ENCODE measurements at regions not wholly inside any gene's neighbourhood (a gene's known extent, or its start where the extent isn't known, plus 50 kb on each side); places are given as distances from the start of the nearest gene placed in this dataset.
"Not testable (repeated sequence)": the region's sequence is repeated elsewhere in the genome, so short reads cannot be mapped to it uniquely, and the experiment has no call there.

- H3K9me3 ChIP-seq (ENCODE audit: low read depth, low read length); H3K27me3 ChIP-seq (ENCODE audit: insufficient read depth, low read length); H3K4me3 ChIP-seq (ENCODE audit: low read length); H3K4me1 ChIP-seq (ENCODE audit: insufficient read depth, low read length): not testable (repeated sequence)
Observed at GRCh38 chr21:32823296-32823695, 51.7 kb upstream of the PAXBP1 start.

GRCh38 chr21:32824950-32825349, 53.4 kb upstream of the PAXBP1 start:
- Histone ChIP-seq H3K9me3 (ENCODE audit: low read depth, low read length) (no peaks in the 10 kb centered on the region), H3K27me3 (ENCODE audit: insufficient read depth, low read length) (no peaks in the 10 kb centered on the region), H3K4me1 (ENCODE audit: insufficient read depth, low read length) (no peaks in the 10 kb centered on the region), H3K4me3 (ENCODE audit: low read length) (no peak overlapping the region)

GRCh38 chr21:32826329-32827167, 55.0 kb upstream of the PAXBP1 start:
- no peaks in the 10 kb centered on the region for H3K4me1 ChIP-seq (ENCODE audit: insufficient read depth, low read length)
- no peak overlapping the region for H3K4me3 ChIP-seq (ENCODE audit: low read length)
- H3K27me3 ChIP-seq (ENCODE audit: insufficient read depth, low read length), result no peaks in the 10 kb centered on the region
- H3K9me3 ChIP-seq (ENCODE audit: low read depth, low read length), result no peaks in the 10 kb centered on the region

- no peaks in the 10 kb centered on the region for H3K4me1 ChIP-seq (ENCODE audit: insufficient read depth, low read length)
- no peak overlapping the region for H3K4me3 ChIP-seq (ENCODE audit: low read length)
- no peaks in the 10 kb centered on the region for H3K9me3 ChIP-seq (ENCODE audit: low read depth, low read length)
- no peaks in the 10 kb centered on the region for H3K27me3 ChIP-seq (ENCODE audit: insufficient read depth, low read length)
Observed at GRCh38 chr21:32828908-32829307, 57.4 kb upstream of the PAXBP1 start.

- no peak overlapping the region for H3K4me3 ChIP-seq (ENCODE audit: low read length)
- H3K9me3 ChIP-seq (ENCODE audit: low read depth, low read length), result no peaks in the 10 kb centered on the region
- no peaks in the 10 kb centered on the region for H3K4me1 ChIP-seq (ENCODE audit: insufficient read depth, low read length)
- H3K27me3 ChIP-seq (ENCODE audit: insufficient read depth, low read length), result no peaks in the 10 kb centered on the region
Observed at GRCh38 chr21:32829504-32829903, 57.9 kb upstream of the PAXBP1 start.

GRCh38 chr21:32831779-32832178, 60.2 kb upstream of the PAXBP1 start:
- not testable (repeated sequence) for H3K4me1 ChIP-seq (ENCODE audit: insufficient read depth, low read length); H3K9me3 ChIP-seq (ENCODE audit: low read depth, low read length); H3K27me3 ChIP-seq (ENCODE audit: insufficient read depth, low read length); H3K4me3 ChIP-seq (ENCODE audit: low read length)

- H3K4me1 ChIP-seq (ENCODE audit: insufficient read depth, low read length), result no peaks in the 10 kb centered on the region
- H3K27me3 ChIP-seq (ENCODE audit: insufficient read depth, low read length), result peaks cover 2% of the 10 kb centered on the region
- peaks cover 7% of the 10 kb centered on the region for H3K9me3 ChIP-seq (ENCODE audit: low read depth, low read length)
- no peak overlapping the region for H3K4me3 ChIP-seq (ENCODE audit: low read length)
Observed at GRCh38 chr21:32834211-32834915, 62.8 kb upstream of the PAXBP1 start.

GRCh38 chr21:32834916-32835235, 63.3 kb upstream of the PAXBP1 start:
- Histone ChIP-seq H3K9me3 (ENCODE audit: low read depth, low read length) (peaks cover 7% of the 10 kb centered on the region), H3K4me3 (ENCODE audit: low read length) (no peak overlapping the region), H3K4me1 (ENCODE audit: insufficient read depth, low read length) (no peaks in the 10 kb centered on the region), H3K27me3 (ENCODE audit: insufficient read depth, low read length) (peaks cover 2% of the 10 kb centered on the region)

- Histone ChIP-seq H3K4me1 (ENCODE audit: insufficient read depth, low read length) (no peaks in the 10 kb centered on the region), H3K4me3 (ENCODE audit: low read length) (no peak overlapping the region), H3K9me3 (ENCODE audit: low read depth, low read length) (no peaks in the 10 kb centered on the region), H3K27me3 (ENCODE audit: insufficient read depth, low read length) (peaks cover 2% of the 10 kb centered on the region)
Observed at GRCh38 chr21:32842146-32842545, 70.6 kb upstream of the PAXBP1 start.

GRCh38 chr21:32843561-32843960, 72.0 kb upstream of the PAXBP1 start:
- Histone ChIP-seq H3K4me1 (ENCODE audit: insufficient read depth, low read length) (no peaks in the 10 kb centered on the region), H3K9me3 (ENCODE audit: low read depth, low read length) (no peaks in the 10 kb centered on the region), H3K27me3 (ENCODE audit: insufficient read depth, low read length) (peaks cover 4% of the 10 kb centered on the region), H3K4me3 (ENCODE audit: low read length) (no peak overlapping the region)

GRCh38 chr21:32844076-32844475, 72.5 kb upstream of the PAXBP1 start:
- H3K4me3 ChIP-seq (ENCODE audit: low read length), result no peak overlapping the region
- H3K4me1 ChIP-seq (ENCODE audit: insufficient read depth, low read length), result no peaks in the 10 kb centered on the region
- H3K9me3 ChIP-seq (ENCODE audit: low read depth, low read length), result no peaks in the 10 kb centered on the region
- H3K27me3 ChIP-seq (ENCODE audit: insufficient read depth, low read length), result peaks cover 4% of the 10 kb centered on the region

GRCh38 chr21:32844653-32845436, 73.3 kb upstream of the PAXBP1 start:
- H3K9me3 ChIP-seq (ENCODE audit: low read depth, low read length), result no peaks in the 10 kb centered on the region
- peaks cover 6% of the 10 kb centered on the region for H3K27me3 ChIP-seq (ENCODE audit: insufficient read depth, low read length)
- no peak overlapping the region for H3K4me3 ChIP-seq (ENCODE audit: low read length)
- H3K4me1 ChIP-seq (ENCODE audit: insufficient read depth, low read length), result no peaks in the 10 kb centered on the region

- H3K9me3 ChIP-seq (ENCODE audit: low read depth, low read length), result no peaks in the 10 kb centered on the region
- no peaks in the 10 kb centered on the region for H3K27me3 ChIP-seq (ENCODE audit: insufficient read depth, low read length)
- H3K4me3 ChIP-seq (ENCODE audit: low read length), result no peak overlapping the region
- no peaks in the 10 kb centered on the region for H3K4me1 ChIP-seq (ENCODE audit: insufficient read depth, low read length)
Observed at GRCh38 chr21:32858628-32859027, 87.1 kb upstream of the PAXBP1 start.

- Histone ChIP-seq H3K9me3 (ENCODE audit: low read depth, low read length) (no peaks in the 10 kb centered on the region), H3K4me1 (ENCODE audit: insufficient read depth, low read length) (no peaks in the 10 kb centered on the region), H3K27me3 (ENCODE audit: insufficient read depth, low read length) (no peaks in the 10 kb centered on the region), H3K4me3 (ENCODE audit: low read length) (no peak overlapping the region)
Observed at GRCh38 chr21:32860399-32860798, 88.8 kb upstream of the PAXBP1 start.

- Histone ChIP-seq H3K9me3 (ENCODE audit: low read depth, low read length) (no peaks in the 10 kb centered on the region), H3K4me1 (ENCODE audit: insufficient read depth, low read length) (no peaks in the 10 kb centered on the region), H3K4me3 (ENCODE audit: low read length) (no peak overlapping the region), H3K27me3 (ENCODE audit: insufficient read depth, low read length) (no peaks in the 10 kb centered on the region)
Observed at GRCh38 chr21:32861866-32862265, 90.3 kb upstream of the PAXBP1 start.

Data from mononuclear cell (primary cell).